B cell (primary cell): ENCODE measurements at regions not wholly inside any gene's neighbourhood (a gene's known extent, or its start where the extent isn't known, plus 50 kb on each side); places are given as distances from the start of the nearest gene placed in this dataset.

ENCODE experiments used
- ATAC-seq: fragments of 200-7000 bp; cut with Tn5 transposase; one replicate; pipeline ENCODE4 v1.10.0; 2021; ENCODE audit warnings: low read depth, mild to moderate bottlenecking, moderate number of reproducible peaks, moderate library complexity
- CTCF ChIA-PET: fragments of 350-600 bp; sonication (Branson Sonifier 250); formaldehyde crosslinking; loops from one replicate; lab custom pipeline; 2021; ENCODE audit warnings: antibody characterized with exemption, inconsistent platforms; lab: Charles Lee
- POLR2A ChIA-PET: fragments of 350-600 bp; sonication (Branson Sonifier 250); formaldehyde crosslinking; loops from one replicate; lab custom pipeline; 2021; ENCODE audit warnings: antibody characterized with exemption; lab: Charles Lee
- DNase-seq: peaks from one replicate; pipeline ENCODE4 v3.0.0; 2013
- H2AFZ ChIP-seq: 2 replicates; pipeline ENCODE4 v1.6.1; 2012; ENCODE audit warnings: mild to moderate bottlenecking, low read depth, low read length; ENCODE audit not compliant: insufficient read depth, poor library complexity, severe bottlenecking
- H3K27ac ChIP-seq, 2 donors: 1 replicate in 1 of 2; 2 replicates in 1 of 2; pipeline ENCODE4 v1.5.1; 2012 to 2013; ENCODE audit warnings: low read length in 2 of 2, mild to moderate bottlenecking in 2 of 2, moderate library complexity in 1 of 2
- H3K27me3 ChIP-seq, 4 experiments: fragments of 200-600 bp in 1 of 4; sonication (generic) in 1 of 4; replicated peaks in 1 of 4; 1 replicate in 2 of 4; 2 replicates in 2 of 4; pipeline versions ENCODE4 v1.6.1 to v1.7.0; 2013 to 2016; ENCODE audit warnings: low read length in 3 of 4, mild to moderate bottlenecking in 2 of 4, mixed read lengths in 1 of 4, moderate library complexity in 1 of 4; ENCODE audit not compliant: insufficient read depth in 4 of 4, control insufficient read depth in 3 of 4; ENCODE audit errors: control extremely low read depth in 1 of 4
- H3K36me3 ChIP-seq, 2 experiments: replicated peaks in 1 of 2; 1 replicate in 1 of 2; 2 replicates in 1 of 2; pipeline versions ENCODE4 v1.6.1 to v1.7.1; 2013; ENCODE audit warnings: low read length in 1 of 2; ENCODE audit not compliant: insufficient read depth in 2 of 2, control insufficient read depth in 1 of 2; ENCODE audit errors: control extremely low read depth in 1 of 2, extremely low read depth in 1 of 2
- H3K4me1 ChIP-seq, 2 donors: fragments of 200-600 bp in 1 of 2; sonication (generic) in 1 of 2; 1 replicate in 1 of 2; 2 replicates in 1 of 2; pipeline versions ENCODE4 v1.5.1 to v1.6.1; 2013 to 2017; ENCODE audit warnings: low read length in 2 of 2; ENCODE audit not compliant: control insufficient read depth in 2 of 2, insufficient read depth in 2 of 2
- H3K4me2 ChIP-seq: replicated peaks from 2 replicates; pipeline ENCODE3; 2012; ENCODE audit warnings: mild to moderate bottlenecking, low read depth, low read length; ENCODE audit not compliant: poor library complexity, severe bottlenecking
- H3K4me3 ChIP-seq, 5 experiments: fragments of 200-600 bp in 1 of 5; sonication (generic) in 1 of 5; 1 replicate in 3 of 5; 2 replicates in 2 of 5; pipeline versions ENCODE4 v1.5.1 to v1.7.0; 2011 to 2016; ENCODE audit warnings: low read length in 4 of 5, mild to moderate bottlenecking in 4 of 5, low read depth in 2 of 5, control low read depth in 1 of 5, moderate library complexity in 1 of 5; ENCODE audit not compliant: insufficient read depth in 1 of 5; ENCODE audit errors: control extremely low read depth in 1 of 5, extremely low read depth in 1 of 5
- H3K79me2 ChIP-seq: fragments of 200-600 bp; sonication (generic); one replicate; pipeline ENCODE4 v1.6.0; 2016; ENCODE audit warnings: low read length; ENCODE audit not compliant: control insufficient read depth, insufficient read depth
- H3K9ac ChIP-seq: fragments of 200-600 bp; sonication (generic); 2 replicates; pipeline ENCODE4 v1.6.1; 2017; ENCODE audit warnings: mild to moderate bottlenecking, low read length, moderate library complexity
- H3K9me3 ChIP-seq, 3 donors: one replicate each; pipeline versions ENCODE4 v1.6.1 to v1.7.1; 2013; ENCODE audit warnings: low read length in 2 of 3; ENCODE audit not compliant: control insufficient read depth in 2 of 3, insufficient read depth in 1 of 3; ENCODE audit errors: control extremely low read depth in 1 of 3
- H4K20me1 ChIP-seq: 2 replicates; pipeline ENCODE4 v1.6.0; 2012; ENCODE audit warnings: mild to moderate bottlenecking, low read length; ENCODE audit not compliant: insufficient read depth, control insufficient read depth, poor library complexity, severe bottlenecking
- H3K27ac Mint-ChIP-seq: one replicate; pipeline ENCODE4 v1.8.0; 2021; ENCODE audit warnings: mixed read lengths
- H3K27me3 Mint-ChIP-seq: one replicate; pipeline ENCODE4 v1.8.0; 2021; ENCODE audit warnings: mixed read lengths
- H3K4me1 Mint-ChIP-seq: one replicate; pipeline ENCODE4 v1.8.0; 2021; ENCODE audit warnings: mixed read lengths
- H3K4me3 Mint-ChIP-seq: one replicate; pipeline ENCODE4 v1.8.0; 2021; ENCODE audit warnings: mixed read lengths
- H3K9me3 Mint-ChIP-seq: one replicate; pipeline ENCODE4 v1.8.0; 2022; ENCODE audit warnings: mixed read lengths; ENCODE audit not compliant: insufficient read depth
- EZH2 ChIP-seq: IDR thresholded peaks from 2 replicates; pipeline ENCODE4 v1.6.1; 2012; ENCODE audit warnings: borderline replicate concordance, low read depth, mild to moderate bottlenecking, moderate library complexity, low read length; ENCODE audit not compliant: insufficient read depth, poor library complexity, severe bottlenecking
- WGBS: methylation state at CpG from one replicate; pipeline ENCODE4 v1.1.5; 2013; ENCODE audit warnings: missing lambda C conversion rate; ENCODE audit not compliant: insufficient coverage; 5-methylcytosine and 5-hydroxymethylcytosine counted together
- intact Hi-C: fragments of 100-400 bp; cut with micrococcal nuclease; formaldehyde crosslinking; loops from one replicate; pipeline ENCODE4 v1.10.0; 2022
- TF ChIP-seq, protein P1 (sequence below): fragments of 200-600 bp; IDR thresholded peaks from one replicate; pipeline ENCODE4 v1.8.0; 2022; ENCODE audit warnings: antibody characterized with exemption, mild to moderate bottlenecking

DNA sequence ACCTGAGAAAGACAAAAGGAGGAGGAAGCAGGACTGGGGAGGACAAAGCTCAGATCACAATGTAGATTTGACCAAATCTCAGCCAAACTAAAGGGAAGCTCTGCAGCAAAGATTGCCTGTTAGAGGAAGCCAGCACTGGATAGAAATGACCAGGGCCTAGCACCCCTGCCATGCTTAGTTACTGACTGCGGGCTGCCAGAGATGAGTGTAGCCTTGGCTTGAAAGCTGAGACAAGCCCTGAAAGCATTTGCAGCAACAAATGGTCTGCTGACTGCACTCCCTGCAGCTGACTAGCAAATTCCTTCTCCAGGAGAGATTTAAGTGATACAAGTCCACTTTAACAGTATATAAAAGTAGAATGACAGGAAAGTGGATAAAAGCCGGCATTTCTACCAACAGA lies 140.9 kb upstream of the CRIM1 start:
- H3K4me1 Mint-ChIP-seq: no peaks in the 10 kb centered on the region
- intact Hi-C loops: no loop called here
- no peak overlapping the region for H3K4me3 Mint-ChIP-seq
- DNase-seq (no peak), ATAC-seq (no peak)
- no peak overlapping the region for H3K9ac ChIP-seq
- ChIA-PET POLR2A (no interaction called here), CTCF (no interaction called here)
- no peak overlapping the region for H3K4me3 ChIP-seq
- H3K27me3 Mint-ChIP-seq: no peaks in the 10 kb centered on the region
- no peaks in the 10 kb centered on the region for H4K20me1 ChIP-seq
- no peak for TF ChIP-seq EZH2
- TF ChIP-seq, protein P1, sequence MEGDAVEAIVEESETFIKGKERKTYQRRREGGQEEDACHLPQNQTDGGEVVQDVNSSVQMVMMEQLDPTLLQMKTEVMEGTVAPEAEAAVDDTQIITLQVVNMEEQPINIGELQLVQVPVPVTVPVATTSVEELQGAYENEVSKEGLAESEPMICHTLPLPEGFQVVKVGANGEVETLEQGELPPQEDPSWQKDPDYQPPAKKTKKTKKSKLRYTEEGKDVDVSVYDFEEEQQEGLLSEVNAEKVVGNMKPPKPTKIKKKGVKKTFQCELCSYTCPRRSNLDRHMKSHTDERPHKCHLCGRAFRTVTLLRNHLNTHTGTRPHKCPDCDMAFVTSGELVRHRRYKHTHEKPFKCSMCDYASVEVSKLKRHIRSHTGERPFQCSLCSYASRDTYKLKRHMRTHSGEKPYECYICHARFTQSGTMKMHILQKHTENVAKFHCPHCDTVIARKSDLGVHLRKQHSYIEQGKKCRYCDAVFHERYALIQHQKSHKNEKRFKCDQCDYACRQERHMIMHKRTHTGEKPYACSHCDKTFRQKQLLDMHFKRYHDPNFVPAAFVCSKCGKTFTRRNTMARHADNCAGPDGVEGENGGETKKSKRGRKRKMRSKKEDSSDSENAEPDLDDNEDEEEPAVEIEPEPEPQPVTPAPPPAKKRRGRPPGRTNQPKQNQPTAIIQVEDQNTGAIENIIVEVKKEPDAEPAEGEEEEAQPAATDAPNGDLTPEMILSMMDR: no peak
- no peak overlapping the region for H3K27ac Mint-ChIP-seq
- no peak overlapping the region for H2AFZ ChIP-seq
- H3K36me3 ChIP-seq: no peaks in the 10 kb centered on the region
- H3K4me2 ChIP-seq: no peak overlapping the region
- no peaks in the 10 kb centered on the region for H3K27me3 ChIP-seq
- H3K4me1 ChIP-seq: no peaks in the 10 kb centered on the region
- H3K9me3 Mint-ChIP-seq: no peaks in the 10 kb centered on the region
- H3K9me3 ChIP-seq: no peaks in the 10 kb centered on the region
- H3K79me2 ChIP-seq: no peaks in the 10 kb centered on the region
- 78% methylated on average over 1 of the region's 2 CpGs for WGBS
- H3K27ac ChIP-seq: no peak overlapping the region

DNA sequence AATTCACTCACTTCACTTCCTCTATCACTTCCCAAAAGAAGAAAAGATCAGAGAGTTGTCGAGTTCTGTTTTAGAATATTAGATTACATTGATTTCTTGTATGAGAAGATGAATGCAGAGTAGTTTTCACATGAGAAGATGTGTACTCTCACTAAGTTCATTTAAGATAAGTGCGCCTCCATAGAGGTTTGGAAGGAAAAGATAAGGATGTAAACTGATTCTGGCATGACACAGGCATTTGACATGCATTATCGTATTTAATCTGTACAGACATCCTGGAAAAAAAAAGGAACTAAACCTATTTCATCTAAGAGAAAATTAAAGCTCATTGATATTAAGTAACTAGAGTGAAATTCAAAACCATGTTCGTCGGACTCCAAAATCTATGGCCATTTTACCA lies 152.2 kb upstream of the CRIM1 start:
- CTCF ChIA-PET: no interaction called here
- Histone ChIP-seq H4K20me1 (no peaks in the 10 kb centered on the region), H3K27ac (no peak overlapping the region), H3K36me3 (no peaks in the 10 kb centered on the region), H3K4me2 (no peak overlapping the region), H2AFZ (no peak overlapping the region), H3K9me3 (peaks cover 1 to 13% (median 6%) of the 10 kb centered on the region in 3 donors), H3K4me3 (no peak overlapping the region), H3K79me2 (no peaks in the 10 kb centered on the region), H3K9ac (no peak overlapping the region), H3K27me3 (no peaks in the 10 kb centered on the region), H3K4me1 (no peaks in the 10 kb centered on the region)
- H3K27me3 Mint-ChIP-seq: no peaks in the 10 kb centered on the region
- H3K9me3 Mint-ChIP-seq: no peaks in the 10 kb centered on the region
- POLR2A ChIA-PET: no interaction called here
- intact Hi-C loops: no loop called here
- ATAC-seq (no peak), DNase-seq (no peak)
- H3K27ac Mint-ChIP-seq: no peak overlapping the region
- TF ChIP-seq, protein P1: no peak
- no peak for TF ChIP-seq EZH2
- no peaks in the 10 kb centered on the region for H3K4me1 Mint-ChIP-seq
- no CpG with 5 or more reads among the region's 5 CpGs for WGBS
- H3K4me3 Mint-ChIP-seq: no peak overlapping the region
